GM12878 (cell line): ENCODE measurements at regions not wholly inside any gene's neighbourhood (a gene's known extent, or its start where the extent isn't known, plus 50 kb on each side); places are given as distances from the start of the nearest gene placed in this dataset.

Experiments
- ATAC-seq: fragments of 200-7000 bp; cut with Tn5 transposase; 3 replicates; pipeline ENCODE4 v1.9.1; 2020; ENCODE audit warnings: mild to moderate bottlenecking, moderate library complexity
- BruUV-seq: library from RNA; stranded (reverse); fragments of 400-500 nt; replicated peaks from 2 replicates; lab custom pipeline; 2021; lab: Mats Ljungman, UMichigan
- CTCF ChIA-PET: fragments of 300-600 bp; sonication (Branson Sonifier 250); formaldehyde crosslinking; extraction: SDS; loops from one replicate; lab custom pipeline; 2021; ENCODE audit warnings: inconsistent platforms; lab: Yijun Ruan, JAX
- POLR2A ChIA-PET: fragments of 350-600 bp; formaldehyde crosslinking; extraction: SDS; loops from one replicate; lab custom pipeline; 2021; ENCODE audit warnings: inconsistent platforms; lab: Charles Lee
- RAD21 ChIA-PET: fragments of 300-600 bp; sonication (Branson Sonifier 250); formaldehyde crosslinking; loops from one replicate; lab custom pipeline; 2023; ENCODE audit warnings: antibody characterized with exemption; ENCODE audit not compliant: unreplicated experiment; lab: Charles Lee
- SMC1A ChIA-PET: fragments of 300-600 bp; sonication (Branson Sonifier 250); formaldehyde crosslinking; loops from one replicate; lab custom pipeline; 2023; ENCODE audit not compliant: unreplicated experiment, uncharacterized antibody; lab: Charles Lee
- DNase-seq: peaks from one replicate; pipeline ENCODE4 v3.0.0-alpha.2; 2011; ENCODE audit warnings: low read depth, low spot score
- FAIRE-seq: peaks from 3 replicates; lab custom pipeline; 2011; peaks lifted over from hg19 to GRCh38; lab: Jason Lieb, UNC
- H2AFZ ChIP-seq: 2 replicates; pipeline ENCODE4 v1.6.0; 2011; ENCODE audit warnings: low read depth, low read length, control low read depth; ENCODE audit not compliant: control insufficient read depth
- H3K27ac ChIP-seq: 2 replicates; pipeline ENCODE4 v1.5.1; 2011; ENCODE audit warnings: control low read depth; ENCODE audit not compliant: control insufficient read depth, insufficient read depth
- H3K27me3 ChIP-seq, 2 experiments: replicated peaks in 1 of 2; 2 replicates each; pipeline versions ENCODE4 v1.6.0 to v1.6.1; 2011; ENCODE audit warnings: low read length in 1 of 2; ENCODE audit not compliant: control insufficient read depth in 2 of 2, insufficient read depth in 2 of 2
- H3K36me3 ChIP-seq, 2 experiments: 2 replicates each; pipeline ENCODE4 v1.5.1; 2011; ENCODE audit warnings: low read length in 1 of 2; ENCODE audit not compliant: control insufficient read depth in 2 of 2, insufficient read depth in 2 of 2
- H3K4me1 ChIP-seq: 2 replicates; pipeline ENCODE4 v1.6.1; 2011; ENCODE audit warnings: mild to moderate bottlenecking, low read length, moderate library complexity, mixed read lengths; ENCODE audit not compliant: control insufficient read depth, insufficient read depth
- H3K4me2 ChIP-seq: 2 replicates; pipeline ENCODE4 v1.6.0; 2011; ENCODE audit warnings: control low read depth; ENCODE audit not compliant: control insufficient read depth, insufficient read depth
- H3K4me3 ChIP-seq: fragments of 200-600 bp; sonication (generic); 2 replicates; pipeline ENCODE4 v1.5.1; 2016
- H3K79me2 ChIP-seq: 2 replicates; pipeline ENCODE4 v1.6.0; 2011; ENCODE audit warnings: low read length; ENCODE audit not compliant: control insufficient read depth, insufficient read depth
- H3K9ac ChIP-seq: 2 replicates; pipeline ENCODE4 v1.8.0; 2011; ENCODE audit warnings: low read length, control low read depth, mixed read lengths; ENCODE audit not compliant: control insufficient read depth, insufficient read depth
- H3K9me3 ChIP-seq: replicated peaks from 3 replicates; pipeline ENCODE4 v1.5.1; 2011; ENCODE audit warnings: mild to moderate bottlenecking, low read length; ENCODE audit not compliant: control insufficient read depth, insufficient read depth
- H4K20me1 ChIP-seq: 2 replicates; pipeline ENCODE4 v1.6.0; 2011; ENCODE audit not compliant: control insufficient read depth, insufficient read depth
- ATF7 ChIP-seq: fragments of 450-650 bp; IDR thresholded peaks from 2 replicates; pipeline ENCODE4 v1.6.1; 2016; ENCODE audit warnings: low read depth, mild to moderate bottlenecking
- CREM ChIP-seq: IDR thresholded peaks from 2 replicates; pipeline ENCODE4 v1.6.1; 2014; ENCODE audit warnings: antibody characterized with exemption, low read depth
- CUX1 ChIP-seq: IDR thresholded peaks from 2 replicates; pipeline ENCODE4 v1.6.1; 2012; ENCODE audit warnings: improper control_type of control experiment, low read depth, low read length; ENCODE audit not compliant: insufficient replicate concordance
- EZH2 ChIP-seq: IDR thresholded peaks from 2 replicates; pipeline ENCODE4 v1.6.1; 2012; ENCODE audit warnings: low read depth, mild to moderate bottlenecking, control low read depth, inconsistent platforms, low read length, borderline replicate concordance; ENCODE audit not compliant: control insufficient read depth
- FOXK2 ChIP-seq: fragments of 450-650 bp; IDR thresholded peaks from 2 replicates; pipeline ENCODE4 v1.6.1; 2017; ENCODE audit warnings: mild to moderate bottlenecking, moderate library complexity
- JUND ChIP-seq: IDR thresholded peaks from 2 replicates; pipeline ENCODE4 v1.6.1; 2012; ENCODE audit warnings: low read depth, mild to moderate bottlenecking, low read length, improper control_type of control experiment, moderate library complexity
- LARP7 ChIP-seq: fragments of 450-650 bp; IDR thresholded peaks from 2 replicates; pipeline ENCODE4 v1.6.1; 2017; ENCODE audit warnings: mild to moderate bottlenecking
- MYC ChIP-seq: IDR thresholded peaks from 2 replicates; pipeline ENCODE4 v1.6.1; 2011; ENCODE audit warnings: mild to moderate bottlenecking, low read length, moderate library complexity, inconsistent platforms; ENCODE audit not compliant: insufficient read depth, insufficient replicate concordance, insufficient read length, severe bottlenecking
- NR2C2 ChIP-seq: IDR thresholded peaks from 2 replicates; pipeline ENCODE4 v1.6.1; 2011; ENCODE audit warnings: borderline replicate concordance, low read depth; ENCODE audit not compliant: control insufficient read depth, insufficient read length
- RELB ChIP-seq: fragments of 450-650 bp; IDR thresholded peaks from 2 replicates; pipeline ENCODE4 v1.6.1; 2017; ENCODE audit warnings: low read depth, mild to moderate bottlenecking, moderate library complexity
- SPI1 ChIP-seq: IDR thresholded peaks from 2 replicates; pipeline ENCODE4 v1.6.1; 2011; ENCODE audit warnings: low read depth, mild to moderate bottlenecking, low read length, moderate library complexity, borderline replicate concordance; ENCODE audit not compliant: insufficient read depth
- SREBF2 ChIP-seq: IDR thresholded peaks from 2 replicates; pipeline ENCODE4 v1.6.1; 2012; ENCODE audit warnings: mild to moderate bottlenecking, low read length
- YBX1 ChIP-seq: fragments of 450-650 bp; IDR thresholded peaks from 2 replicates; pipeline ENCODE4 v1.6.1; 2016; ENCODE audit warnings: antibody characterized with exemption
- WGBS: methylation state at CpG from one replicate; pipeline ENCODE4 v1.1.6; 2016; ENCODE audit warnings: low lambda C conversion rate; ENCODE audit not compliant: insufficient replicate concordance, insufficient coverage; ENCODE audit errors: missing lambda C conversion rate; 5-methylcytosine and 5-hydroxymethylcytosine counted together
- in situ Hi-C: fragments of 300-500 bp; cut with MboI; formaldehyde crosslinking; loops from 9 replicates; pipeline ENCODE4 v1.14.3; 2018; ENCODE audit warnings: mixed read lengths
- intact Hi-C: fragments of 100-400 bp; cut with micrococcal nuclease; formaldehyde crosslinking; loops from one replicate; pipeline ENCODE4 v1.14.2; 2022; ENCODE audit not compliant: unreplicated experiment
- TF ChIP-seq, protein P1 (sequence below): fragments of 150-350 bp; IDR thresholded peaks from 2 replicates; pipeline ENCODE4 v1.6.1; 2016; ENCODE audit warnings: low read depth, low read length

GRCh38 chr2:175755656-175756386, 246.2 kb downstream of the LNPK start:
- CTCF ChIA-PET: no interaction called here
- RAD21 ChIA-PET: no interaction called here
- Histone ChIP-seq H3K79me2 (no peaks in the 10 kb centered on the region), H3K4me2 (no peak overlapping the region), H3K4me3 (no peak overlapping the region), H4K20me1 (no peaks in the 10 kb centered on the region), H3K27ac (no peak overlapping the region), H3K27me3 (no peaks in the 10 kb centered on the region), H3K4me1 (no peaks in the 10 kb centered on the region), H2AFZ (no peak overlapping the region), H3K9me3 (no peaks in the 10 kb centered on the region), H3K36me3 (no peaks in the 10 kb centered on the region), H3K9ac (no peak overlapping the region)
- intact Hi-C loops (no loop called here), in situ Hi-C loops (no loop called here)
- SMC1A ChIA-PET: interaction anchor here (1.0 kb wide), 1 partner anchor 66 kb away, joined by 3 read pairs; no protein-coding TSS in a partner anchor
- WGBS: 1% methylated on average over 4 of the region's 4 CpGs
- POLR2A ChIA-PET: no interaction called here
- no peak for FAIRE-seq
- no peak for ATAC-seq
- DNase-seq: no peak
- BruUV-seq: no TSS peak
- TF ChIP-seq EZH2: no peak
- no peak for TF ChIP-seq SPI1
- TF ChIP-seq CUX1: no peak
- TF ChIP-seq FOXK2: no peak
- TF ChIP-seq LARP7: no peak
- no peak for TF ChIP-seq SREBF2
- TF ChIP-seq CREM: no peak
- TF ChIP-seq NR2C2: no peak
- TF ChIP-seq ATF7: no peak
- TF ChIP-seq RELB: no peak
- TF ChIP-seq MYC: no peak
- TF ChIP-seq JUND: no peak
- no peak for TF ChIP-seq YBX1
- TF ChIP-seq, protein P1, sequence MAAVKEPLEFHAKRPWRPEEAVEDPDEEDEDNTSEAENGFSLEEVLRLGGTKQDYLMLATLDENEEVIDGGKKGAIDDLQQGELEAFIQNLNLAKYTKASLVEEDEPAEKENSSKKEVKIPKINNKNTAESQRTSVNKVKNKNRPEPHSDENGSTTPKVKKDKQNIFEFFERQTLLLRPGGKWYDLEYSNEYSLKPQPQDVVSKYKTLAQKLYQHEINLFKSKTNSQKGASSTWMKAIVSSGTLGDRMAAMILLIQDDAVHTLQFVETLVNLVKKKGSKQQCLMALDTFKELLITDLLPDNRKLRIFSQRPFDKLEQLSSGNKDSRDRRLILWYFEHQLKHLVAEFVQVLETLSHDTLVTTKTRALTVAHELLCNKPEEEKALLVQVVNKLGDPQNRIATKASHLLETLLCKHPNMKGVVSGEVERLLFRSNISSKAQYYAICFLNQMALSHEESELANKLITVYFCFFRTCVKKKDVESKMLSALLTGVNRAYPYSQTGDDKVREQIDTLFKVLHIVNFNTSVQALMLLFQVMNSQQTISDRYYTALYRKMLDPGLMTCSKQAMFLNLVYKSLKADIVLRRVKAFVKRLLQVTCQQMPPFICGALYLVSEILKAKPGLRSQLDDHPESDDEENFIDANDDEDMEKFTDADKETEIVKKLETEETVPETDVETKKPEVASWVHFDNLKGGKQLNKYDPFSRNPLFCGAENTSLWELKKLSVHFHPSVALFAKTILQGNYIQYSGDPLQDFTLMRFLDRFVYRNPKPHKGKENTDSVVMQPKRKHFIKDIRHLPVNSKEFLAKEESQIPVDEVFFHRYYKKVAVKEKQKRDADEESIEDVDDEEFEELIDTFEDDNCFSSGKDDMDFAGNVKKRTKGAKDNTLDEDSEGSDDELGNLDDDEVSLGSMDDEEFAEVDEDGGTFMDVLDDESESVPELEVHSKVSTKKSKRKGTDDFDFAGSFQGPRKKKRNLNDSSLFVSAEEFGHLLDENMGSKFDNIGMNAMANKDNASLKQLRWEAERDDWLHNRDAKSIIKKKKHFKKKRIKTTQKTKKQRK: no peak
